GM12873 (cell line): ENCODE measurements at regions not wholly inside any gene's neighbourhood (a gene's known extent, or its start where the extent isn't known, plus 50 kb on each side); places are given as distances from the start of the nearest gene placed in this dataset.
A peak's percentile ranks its signal among the peaks of the same experiment; 100 is the strongest.

Experiments
- TF ChIP-seq, protein P1 (sequence below): IDR thresholded peaks from 2 replicates; pipeline ENCODE4 v1.5.1; 2012; ENCODE audit warnings: low read depth, mild to moderate bottlenecking, moderate library complexity, low read length, control low read depth; ENCODE audit not compliant: insufficient read depth; ENCODE audit errors: missing control alignments

DNA sequence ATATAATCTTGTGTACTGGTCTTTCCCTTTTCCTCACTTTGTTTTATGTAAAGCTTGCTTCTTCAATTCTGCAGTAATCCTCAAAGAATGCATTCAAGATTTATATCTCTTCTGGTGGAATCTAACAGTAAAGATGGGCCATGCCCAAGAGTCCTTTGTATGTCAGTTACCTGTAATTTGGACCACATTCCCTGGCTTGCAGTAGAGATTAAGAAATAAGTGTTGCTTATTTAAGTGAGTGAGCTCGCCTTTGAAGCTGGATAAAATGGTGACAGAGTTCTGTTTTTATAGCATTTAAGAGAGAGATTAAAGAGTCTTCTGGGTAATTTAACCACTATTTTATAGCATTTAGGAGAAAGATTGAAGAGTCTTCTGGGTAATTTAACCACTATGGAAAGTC lies 262.1 kb upstream of the ATP2B1 start:
- TF ChIP-seq, protein P1, sequence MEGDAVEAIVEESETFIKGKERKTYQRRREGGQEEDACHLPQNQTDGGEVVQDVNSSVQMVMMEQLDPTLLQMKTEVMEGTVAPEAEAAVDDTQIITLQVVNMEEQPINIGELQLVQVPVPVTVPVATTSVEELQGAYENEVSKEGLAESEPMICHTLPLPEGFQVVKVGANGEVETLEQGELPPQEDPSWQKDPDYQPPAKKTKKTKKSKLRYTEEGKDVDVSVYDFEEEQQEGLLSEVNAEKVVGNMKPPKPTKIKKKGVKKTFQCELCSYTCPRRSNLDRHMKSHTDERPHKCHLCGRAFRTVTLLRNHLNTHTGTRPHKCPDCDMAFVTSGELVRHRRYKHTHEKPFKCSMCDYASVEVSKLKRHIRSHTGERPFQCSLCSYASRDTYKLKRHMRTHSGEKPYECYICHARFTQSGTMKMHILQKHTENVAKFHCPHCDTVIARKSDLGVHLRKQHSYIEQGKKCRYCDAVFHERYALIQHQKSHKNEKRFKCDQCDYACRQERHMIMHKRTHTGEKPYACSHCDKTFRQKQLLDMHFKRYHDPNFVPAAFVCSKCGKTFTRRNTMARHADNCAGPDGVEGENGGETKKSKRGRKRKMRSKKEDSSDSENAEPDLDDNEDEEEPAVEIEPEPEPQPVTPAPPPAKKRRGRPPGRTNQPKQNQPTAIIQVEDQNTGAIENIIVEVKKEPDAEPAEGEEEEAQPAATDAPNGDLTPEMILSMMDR: no peak

DNA sequence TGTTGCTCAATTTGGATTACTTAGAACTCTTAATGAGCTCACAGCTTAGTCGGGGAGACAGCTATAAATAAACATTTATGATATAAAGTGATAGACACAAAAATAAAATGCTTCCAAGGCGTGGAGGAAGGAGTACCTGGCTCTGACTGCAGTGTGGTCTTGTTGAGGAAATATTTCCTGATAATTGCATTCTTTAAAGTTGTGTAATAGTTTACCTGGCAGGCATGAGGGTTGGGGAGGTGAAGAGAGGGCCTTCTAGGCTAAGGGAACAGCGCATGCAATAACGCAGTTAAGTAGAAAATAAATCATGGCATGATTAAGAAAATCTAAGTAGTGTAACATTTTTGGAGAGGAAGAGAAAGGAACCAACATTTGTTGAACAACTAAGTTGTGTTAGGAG lies 260.5 kb upstream of the ATP2B1 start:
- TF ChIP-seq, protein P1: no peak

DNA sequence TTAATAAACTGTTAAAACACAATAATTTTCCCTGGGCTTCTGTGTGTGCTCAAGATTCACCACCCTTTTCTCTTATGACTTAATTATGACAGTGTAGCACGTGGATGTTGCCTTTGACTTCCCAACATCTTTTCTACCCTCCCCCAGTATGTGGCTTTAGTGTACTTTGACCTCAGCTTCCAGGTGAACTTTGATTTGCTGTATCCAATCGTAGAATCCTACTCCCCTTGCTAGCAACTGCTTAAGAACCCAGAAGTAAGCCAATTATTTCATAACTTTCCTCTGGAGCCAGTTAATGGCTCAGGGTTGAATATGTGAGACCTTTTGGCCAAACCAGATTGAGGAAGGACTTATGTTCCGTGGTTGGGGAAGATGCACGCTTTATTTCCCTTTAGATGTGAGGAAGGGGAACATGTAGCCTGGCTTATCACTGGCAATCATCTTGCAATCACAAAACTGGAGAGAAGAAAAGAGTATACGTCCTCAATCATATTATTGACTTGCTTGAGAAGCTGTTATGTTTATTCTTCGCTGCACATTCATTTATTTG lies 259.6 kb upstream of the ATP2B1 start:
- TF ChIP-seq, protein P1: no peak

DNA sequence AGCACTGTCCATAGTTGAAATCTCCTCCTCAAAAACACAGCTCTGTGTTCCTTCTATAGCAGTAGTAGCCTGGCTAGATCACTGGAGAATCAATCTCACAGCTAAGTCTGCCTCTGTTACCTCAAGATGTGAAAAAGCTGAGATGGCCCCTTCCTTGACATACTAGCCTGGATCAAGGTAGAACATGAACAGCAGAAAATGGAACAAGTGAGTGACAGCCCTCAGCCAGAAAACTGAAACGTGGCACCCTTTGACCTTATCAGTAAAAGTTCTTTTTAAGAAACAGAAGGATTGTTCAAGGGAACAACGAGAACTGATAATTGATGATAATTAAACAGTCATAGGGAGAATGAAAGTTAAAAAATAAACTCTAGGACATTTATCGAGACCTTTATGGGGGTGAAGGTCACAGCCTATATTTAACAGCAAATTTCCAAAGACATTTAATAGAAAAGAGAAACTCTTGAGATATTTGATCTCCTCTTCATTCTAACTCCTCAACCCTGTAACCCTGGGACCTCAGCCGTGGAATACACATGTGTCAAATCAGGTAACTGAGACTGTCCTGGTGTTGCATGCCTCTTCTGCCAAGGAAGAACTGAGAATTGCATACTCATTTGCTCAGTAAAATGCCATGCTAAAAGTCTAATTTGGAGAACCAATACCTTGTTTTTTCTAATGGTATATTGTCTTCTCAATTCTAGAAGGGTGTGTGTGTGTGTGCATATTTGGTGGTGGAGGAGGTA lies 258.0 kb upstream of the ATP2B1 start:
- TF ChIP-seq, protein P1: no peak

DNA sequence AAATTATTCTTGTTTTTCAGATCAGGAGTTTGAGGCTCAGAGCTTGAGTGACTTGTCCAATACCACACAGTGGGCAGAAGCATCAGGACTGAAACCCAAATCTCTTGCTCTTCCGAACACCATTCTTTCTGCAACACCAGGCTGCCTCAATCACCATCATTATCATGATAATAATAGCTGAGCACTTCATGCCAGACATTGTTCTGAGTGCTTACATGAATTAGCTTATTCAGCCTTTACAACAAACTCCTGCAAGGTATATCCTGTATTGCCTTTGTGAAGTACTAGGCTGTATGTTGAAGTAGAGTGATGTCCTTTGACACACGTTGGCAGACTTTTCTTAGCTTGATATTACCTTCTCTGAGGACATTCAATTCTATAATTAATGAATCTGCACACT lies 257.4 kb upstream of the ATP2B1 start:
- TF ChIP-seq, protein P1: no peak

DNA sequence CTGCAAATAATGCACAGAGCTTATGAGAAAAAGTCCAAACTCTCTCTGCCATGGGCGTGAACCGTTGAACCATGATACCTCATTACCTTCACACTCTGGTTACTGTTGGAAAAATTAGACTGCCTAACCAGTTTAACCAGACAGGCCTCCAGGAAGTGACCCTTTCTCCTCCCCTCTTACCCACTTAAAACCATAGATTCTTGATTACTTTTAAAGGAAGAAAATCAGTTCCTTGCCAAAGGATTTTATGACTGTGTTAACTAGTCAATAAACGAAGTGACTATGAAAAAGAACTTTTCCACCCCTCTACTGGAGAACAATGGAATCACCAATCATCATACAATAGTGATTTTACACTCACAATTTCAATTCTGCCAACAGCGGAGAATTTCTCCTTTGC lies 254.0 kb upstream of the ATP2B1 start:
- TF ChIP-seq, protein P1: peak; percentile 20

DNA sequence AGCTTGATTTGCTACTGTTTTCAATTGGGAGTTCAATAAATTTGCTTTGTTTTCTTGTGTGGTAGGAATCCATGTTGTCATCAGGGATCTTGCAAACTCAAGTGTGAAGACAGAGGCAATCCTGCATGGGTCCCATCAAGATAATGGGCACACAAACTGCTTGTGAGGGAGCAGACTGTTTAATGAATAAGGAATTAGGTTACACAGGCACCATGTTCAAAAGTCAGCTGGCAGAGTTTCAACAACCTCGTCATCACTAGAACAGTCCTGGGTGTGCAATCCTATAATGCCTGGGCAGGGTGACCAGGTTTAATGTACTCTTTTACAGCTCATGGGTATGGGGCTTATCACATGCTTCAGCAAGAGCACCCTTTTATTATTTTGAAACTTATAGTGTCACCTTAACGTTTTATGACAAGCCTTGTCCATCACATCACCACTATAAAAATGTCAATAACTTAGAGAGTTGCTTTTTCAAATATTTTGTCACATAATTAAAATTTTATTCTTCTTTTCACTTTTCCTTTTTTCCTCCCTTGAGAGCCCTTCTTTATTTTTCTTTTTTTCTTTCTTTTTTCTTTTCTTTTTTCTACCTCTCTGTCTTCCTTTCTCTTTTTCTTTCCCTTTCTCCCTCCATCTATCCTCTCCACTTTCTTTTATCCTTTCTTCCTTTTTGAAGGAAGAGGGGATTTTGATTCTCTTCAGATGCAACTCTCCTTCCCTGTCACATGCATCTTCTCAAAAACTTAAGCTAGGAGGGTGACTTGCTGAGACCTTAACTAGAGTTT lies 252.2 kb upstream of the ATP2B1 start:
- TF ChIP-seq, protein P1: no peak
